ENCODE measurements at regions not wholly inside any gene's neighbourhood (a gene's known extent, or its start where the extent isn't known, plus 50 kb on each side); places are given as distances from the start of the nearest gene placed in this dataset.

DNA sequence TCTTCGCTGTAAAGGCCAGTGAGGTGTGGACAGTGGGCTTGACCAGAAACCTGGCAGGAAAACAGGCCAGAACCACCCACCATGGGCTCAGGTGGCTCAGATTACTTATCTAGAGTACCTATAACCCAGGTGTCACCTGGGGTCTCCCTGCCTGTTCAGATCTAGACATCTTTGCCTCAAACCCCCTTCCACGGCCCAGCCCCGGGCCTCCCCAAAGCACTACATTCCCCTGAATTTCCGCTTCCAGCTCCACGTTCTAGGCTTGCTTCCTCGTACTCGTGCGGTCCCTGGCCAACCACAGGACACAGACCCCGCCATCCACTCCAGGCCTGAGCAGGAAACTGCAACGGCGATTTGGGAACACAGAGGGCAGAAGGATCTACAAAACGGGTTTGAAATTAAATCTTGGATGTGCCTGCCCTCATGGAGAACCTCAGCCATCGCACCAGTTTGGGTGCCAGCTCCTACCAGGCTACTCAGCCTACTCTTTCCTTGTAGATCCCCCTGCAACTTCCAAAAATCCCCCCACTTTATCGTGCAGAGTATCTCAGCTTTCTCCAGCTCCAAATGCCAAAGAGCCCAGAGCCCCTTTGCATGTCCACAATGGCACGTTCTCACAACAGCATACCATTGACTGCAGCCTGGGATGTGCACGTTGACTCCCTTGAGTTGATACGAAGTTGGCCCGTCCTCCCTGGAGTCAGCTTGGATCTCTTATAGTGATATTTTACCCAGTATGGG is 62.7 kb upstream of the CACUL1 start (continued):
- TF ChIP-seq, protein P1, sequence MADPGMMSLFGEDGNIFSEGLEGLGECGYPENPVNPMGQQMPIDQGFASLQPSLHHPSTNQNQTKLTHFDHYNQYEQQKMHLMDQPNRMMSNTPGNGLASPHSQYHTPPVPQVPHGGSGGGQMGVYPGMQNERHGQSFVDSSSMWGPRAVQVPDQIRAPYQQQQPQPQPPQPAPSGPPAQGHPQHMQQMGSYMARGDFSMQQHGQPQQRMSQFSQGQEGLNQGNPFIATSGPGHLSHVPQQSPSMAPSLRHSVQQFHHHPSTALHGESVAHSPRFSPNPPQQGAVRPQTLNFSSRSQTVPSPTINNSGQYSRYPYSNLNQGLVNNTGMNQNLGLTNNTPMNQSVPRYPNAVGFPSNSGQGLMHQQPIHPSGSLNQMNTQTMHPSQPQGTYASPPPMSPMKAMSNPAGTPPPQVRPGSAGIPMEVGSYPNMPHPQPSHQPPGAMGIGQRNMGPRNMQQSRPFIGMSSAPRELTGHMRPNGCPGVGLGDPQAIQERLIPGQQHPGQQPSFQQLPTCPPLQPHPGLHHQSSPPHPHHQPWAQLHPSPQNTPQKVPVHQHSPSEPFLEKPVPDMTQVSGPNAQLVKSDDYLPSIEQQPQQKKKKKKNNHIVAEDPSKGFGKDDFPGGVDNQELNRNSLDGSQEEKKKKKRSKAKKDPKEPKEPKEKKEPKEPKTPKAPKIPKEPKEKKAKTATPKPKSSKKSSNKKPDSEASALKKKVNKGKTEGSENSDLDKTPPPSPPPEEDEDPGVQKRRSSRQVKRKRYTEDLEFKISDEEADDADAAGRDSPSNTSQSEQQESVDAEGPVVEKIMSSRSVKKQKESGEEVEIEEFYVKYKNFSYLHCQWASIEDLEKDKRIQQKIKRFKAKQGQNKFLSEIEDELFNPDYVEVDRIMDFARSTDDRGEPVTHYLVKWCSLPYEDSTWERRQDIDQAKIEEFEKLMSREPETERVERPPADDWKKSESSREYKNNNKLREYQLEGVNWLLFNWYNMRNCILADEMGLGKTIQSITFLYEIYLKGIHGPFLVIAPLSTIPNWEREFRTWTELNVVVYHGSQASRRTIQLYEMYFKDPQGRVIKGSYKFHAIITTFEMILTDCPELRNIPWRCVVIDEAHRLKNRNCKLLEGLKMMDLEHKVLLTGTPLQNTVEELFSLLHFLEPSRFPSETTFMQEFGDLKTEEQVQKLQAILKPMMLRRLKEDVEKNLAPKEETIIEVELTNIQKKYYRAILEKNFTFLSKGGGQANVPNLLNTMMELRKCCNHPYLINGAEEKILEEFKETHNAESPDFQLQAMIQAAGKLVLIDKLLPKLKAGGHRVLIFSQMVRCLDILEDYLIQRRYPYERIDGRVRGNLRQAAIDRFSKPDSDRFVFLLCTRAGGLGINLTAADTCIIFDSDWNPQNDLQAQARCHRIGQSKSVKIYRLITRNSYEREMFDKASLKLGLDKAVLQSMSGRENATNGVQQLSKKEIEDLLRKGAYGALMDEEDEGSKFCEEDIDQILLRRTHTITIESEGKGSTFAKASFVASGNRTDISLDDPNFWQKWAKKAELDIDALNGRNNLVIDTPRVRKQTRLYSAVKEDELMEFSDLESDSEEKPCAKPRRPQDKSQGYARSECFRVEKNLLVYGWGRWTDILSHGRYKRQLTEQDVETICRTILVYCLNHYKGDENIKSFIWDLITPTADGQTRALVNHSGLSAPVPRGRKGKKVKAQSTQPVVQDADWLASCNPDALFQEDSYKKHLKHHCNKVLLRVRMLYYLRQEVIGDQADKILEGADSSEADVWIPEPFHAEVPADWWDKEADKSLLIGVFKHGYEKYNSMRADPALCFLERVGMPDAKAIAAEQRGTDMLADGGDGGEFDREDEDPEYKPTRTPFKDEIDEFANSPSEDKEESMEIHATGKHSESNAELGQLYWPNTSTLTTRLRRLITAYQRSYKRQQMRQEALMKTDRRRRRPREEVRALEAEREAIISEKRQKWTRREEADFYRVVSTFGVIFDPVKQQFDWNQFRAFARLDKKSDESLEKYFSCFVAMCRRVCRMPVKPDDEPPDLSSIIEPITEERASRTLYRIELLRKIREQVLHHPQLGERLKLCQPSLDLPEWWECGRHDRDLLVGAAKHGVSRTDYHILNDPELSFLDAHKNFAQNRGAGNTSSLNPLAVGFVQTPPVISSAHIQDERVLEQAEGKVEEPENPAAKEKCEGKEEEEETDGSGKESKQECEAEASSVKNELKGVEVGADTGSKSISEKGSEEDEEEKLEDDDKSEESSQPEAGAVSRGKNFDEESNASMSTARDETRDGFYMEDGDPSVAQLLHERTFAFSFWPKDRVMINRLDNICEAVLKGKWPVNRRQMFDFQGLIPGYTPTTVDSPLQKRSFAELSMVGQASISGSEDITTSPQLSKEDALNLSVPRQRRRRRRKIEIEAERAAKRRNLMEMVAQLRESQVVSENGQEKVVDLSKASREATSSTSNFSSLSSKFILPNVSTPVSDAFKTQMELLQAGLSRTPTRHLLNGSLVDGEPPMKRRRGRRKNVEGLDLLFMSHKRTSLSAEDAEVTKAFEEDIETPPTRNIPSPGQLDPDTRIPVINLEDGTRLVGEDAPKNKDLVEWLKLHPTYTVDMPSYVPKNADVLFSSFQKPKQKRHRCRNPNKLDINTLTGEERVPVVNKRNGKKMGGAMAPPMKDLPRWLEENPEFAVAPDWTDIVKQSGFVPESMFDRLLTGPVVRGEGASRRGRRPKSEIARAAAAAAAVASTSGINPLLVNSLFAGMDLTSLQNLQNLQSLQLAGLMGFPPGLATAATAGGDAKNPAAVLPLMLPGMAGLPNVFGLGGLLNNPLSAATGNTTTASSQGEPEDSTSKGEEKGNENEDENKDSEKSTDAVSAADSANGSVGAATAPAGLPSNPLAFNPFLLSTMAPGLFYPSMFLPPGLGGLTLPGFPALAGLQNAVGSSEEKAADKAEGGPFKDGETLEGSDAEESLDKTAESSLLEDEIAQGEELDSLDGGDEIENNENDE (IDR thresholded peaks at IDR 0.05; ENCODE audit: insufficient replicate concordance, low read length), result no peak
- TF ChIP-seq, protein P2, sequence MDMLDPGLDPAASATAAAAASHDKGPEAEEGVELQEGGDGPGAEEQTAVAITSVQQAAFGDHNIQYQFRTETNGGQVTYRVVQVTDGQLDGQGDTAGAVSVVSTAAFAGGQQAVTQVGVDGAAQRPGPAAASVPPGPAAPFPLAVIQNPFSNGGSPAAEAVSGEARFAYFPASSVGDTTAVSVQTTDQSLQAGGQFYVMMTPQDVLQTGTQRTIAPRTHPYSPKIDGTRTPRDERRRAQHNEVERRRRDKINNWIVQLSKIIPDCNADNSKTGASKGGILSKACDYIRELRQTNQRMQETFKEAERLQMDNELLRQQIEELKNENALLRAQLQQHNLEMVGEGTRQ (IDR thresholded peaks at IDR 0.05; ENCODE audit: low read length), result no peak
- TF ChIP-seq FOSL1 (IDR thresholded peaks at IDR 0.05; ENCODE audit: insufficient read depth, low read depth, low read length) (no peak), KDM4A (IDR thresholded peaks at IDR 0.05; ENCODE audit: low read depth, low read length, severe bottlenecking) (no peak), SAP30 (IDR thresholded peaks at IDR 0.05; ENCODE audit: insufficient read depth, insufficient replicate concordance, low read length) (no peak), ZNF274 (IDR thresholded peaks at IDR 0.05; ENCODE audit: borderline replicate concordance, extremely low read depth, low read length) (no peak), HDAC2 (IDR thresholded peaks at IDR 0.05; ENCODE audit: borderline replicate concordance in 1 of 2, low read depth in 2 of 2, low read length in 2 of 2) (no peak)

All from H1 (cell line).